ENCODE measurements at regions not wholly inside any gene's neighbourhood (a gene's known extent, or its start where the extent isn't known, plus 50 kb on each side); places are given as distances from the start of the nearest gene placed in this dataset.

GRCh38 chr5:98050583-98050982, 722.9 kb upstream of the RGMB start:
- TF ChIP-seq CTCF (IDR thresholded peaks at IDR 0.05): no peak
- no peak overlapping the region for H3K4me3 ChIP-seq (ENCODE audit: low read length)
- H3K9me3 Mint-ChIP-seq: peaks cover 12 to 22% of the 10 kb centered on the region in 2 donors
- H3K27me3 Mint-ChIP-seq (ENCODE audit: low read depth in 2 of 2): no peaks in the 10 kb centered on the region
- H3K9me3 ChIP-seq (ENCODE audit: control insufficient read depth, insufficient read depth, low read length): peaks cover 5% of the 10 kb centered on the region
- H3K4me1 Mint-ChIP-seq: no peaks in the 10 kb centered on the region
- no peaks in the 10 kb centered on the region for H3K27me3 ChIP-seq (ENCODE audit: control insufficient read depth, insufficient read depth, low read length)
- peaks cover 12% of the 10 kb centered on the region for H3K36me3 Mint-ChIP-seq
- intact Hi-C loops (cut with micrococcal nuclease): no loop called here
- H3K27ac Mint-ChIP-seq: no peak overlapping the region
- 71% methylated on average over 3 of the region's 3 CpGs for WGBS (ENCODE audit: insufficient coverage)
- ATAC-seq (no peak), DNase-seq (no peak)
- no peak overlapping the region for H3K4me3 Mint-ChIP-seq
- H3K27ac ChIP-seq (ENCODE audit: low read length): no peak overlapping the region
- H3K36me3 ChIP-seq (ENCODE audit: control insufficient read depth, insufficient read depth, low read length): no peaks in the 10 kb centered on the region
- no peaks in the 10 kb centered on the region for H3K4me1 ChIP-seq (ENCODE audit: control insufficient read depth, insufficient read depth, low read length)

GRCh38 chr5:98053170-98053569, 720.3 kb upstream of the RGMB start:
- ATAC-seq: no peak
- Mint-ChIP-seq H3K4me3 (no peak overlapping the region), H3K27me3 (ENCODE audit: low read depth in 2 of 2) (no peaks in the 10 kb centered on the region), H3K9me3 (peaks cover 10 to 19% of the 10 kb centered on the region in 2 donors), H3K36me3 (peaks cover 12% of the 10 kb centered on the region), H3K27ac (no peak overlapping the region), H3K4me1 (no peaks in the 10 kb centered on the region)
- no peak overlapping the region for H3K4me3 ChIP-seq (ENCODE audit: low read length)
- H3K4me1 ChIP-seq (ENCODE audit: control insufficient read depth, insufficient read depth, low read length): no peaks in the 10 kb centered on the region
- H3K27me3 ChIP-seq (ENCODE audit: control insufficient read depth, insufficient read depth, low read length): no peaks in the 10 kb centered on the region
- no peak for TF ChIP-seq CTCF (IDR thresholded peaks at IDR 0.05)
- peaks cover 5% of the 10 kb centered on the region for H3K9me3 ChIP-seq (ENCODE audit: control insufficient read depth, insufficient read depth, low read length)
- intact Hi-C loops (cut with micrococcal nuclease): no loop called here
- no peaks in the 10 kb centered on the region for H3K36me3 ChIP-seq (ENCODE audit: control insufficient read depth, insufficient read depth, low read length)
- WGBS (ENCODE audit: insufficient coverage): 100% methylated on average over 1 of the region's 2 CpGs
- H3K27ac ChIP-seq (ENCODE audit: low read length): no peak overlapping the region
- DNase-seq: no peak

- H3K4me3 ChIP-seq (ENCODE audit: low read length): no peak overlapping the region
- DNase-seq: no peak
- intact Hi-C loops (cut with micrococcal nuclease): no loop called here
- peaks cover 4 to 6% of the 10 kb centered on the region in 2 donors for H3K9me3 Mint-ChIP-seq
- TF ChIP-seq CTCF (IDR thresholded peaks at IDR 0.05): no peak
- no peak overlapping the region for H3K4me3 Mint-ChIP-seq
- H3K9me3 ChIP-seq (ENCODE audit: control insufficient read depth, insufficient read depth, low read length): no peaks in the 10 kb centered on the region
- ATAC-seq: no peak
- H3K27me3 Mint-ChIP-seq (ENCODE audit: low read depth in 2 of 2): no peaks in the 10 kb centered on the region
- no peaks in the 10 kb centered on the region for H3K36me3 Mint-ChIP-seq
- no peaks in the 10 kb centered on the region for H3K4me1 ChIP-seq (ENCODE audit: control insufficient read depth, insufficient read depth, low read length)
- no peak overlapping the region for H3K27ac ChIP-seq (ENCODE audit: low read length)
- no peak overlapping the region for H3K27ac Mint-ChIP-seq
- H3K36me3 ChIP-seq (ENCODE audit: control insufficient read depth, insufficient read depth, low read length): no peaks in the 10 kb centered on the region
- no peaks in the 10 kb centered on the region for H3K27me3 ChIP-seq (ENCODE audit: control insufficient read depth, insufficient read depth, low read length)
- no peaks in the 10 kb centered on the region for H3K4me1 Mint-ChIP-seq
Observed at GRCh38 chr5:98060148-98060547, 713.3 kb upstream of the RGMB start.

- 74% methylated on average over 5 of the region's 6 CpGs for WGBS (ENCODE audit: insufficient coverage)
- H3K36me3 ChIP-seq (ENCODE audit: control insufficient read depth, insufficient read depth, low read length): no peaks in the 10 kb centered on the region
- intact Hi-C loops (cut with micrococcal nuclease): no loop called here
- H3K27me3 Mint-ChIP-seq (ENCODE audit: low read depth in 2 of 2): no peaks in the 10 kb centered on the region
- TF ChIP-seq CTCF (IDR thresholded peaks at IDR 0.05): no peak
- H3K4me3 Mint-ChIP-seq: no peak overlapping the region
- DNase-seq (no peak), ATAC-seq (no peak)
- peaks cover 9 to 11% of the 10 kb centered on the region in 2 donors for H3K9me3 Mint-ChIP-seq
- no peak overlapping the region for H3K4me3 ChIP-seq (ENCODE audit: low read length)
- no peaks in the 10 kb centered on the region for H3K27me3 ChIP-seq (ENCODE audit: control insufficient read depth, insufficient read depth, low read length)
- no peaks in the 10 kb centered on the region for H3K4me1 Mint-ChIP-seq
- H3K9me3 ChIP-seq (ENCODE audit: control insufficient read depth, insufficient read depth, low read length): no peaks in the 10 kb centered on the region
- no peak overlapping the region for H3K27ac ChIP-seq (ENCODE audit: low read length)
- no peaks in the 10 kb centered on the region for H3K4me1 ChIP-seq (ENCODE audit: control insufficient read depth, insufficient read depth, low read length)
- H3K36me3 Mint-ChIP-seq: no peaks in the 10 kb centered on the region
- no peak overlapping the region for H3K27ac Mint-ChIP-seq
Observed at GRCh38 chr5:98064118-98064685, 709.3 kb upstream of the RGMB start.
